ENCODE measurements at regions not wholly inside any gene's neighbourhood (a gene's known extent, or its start where the extent isn't known, plus 50 kb on each side); places are given as distances from the start of the nearest gene placed in this dataset.

DNA sequence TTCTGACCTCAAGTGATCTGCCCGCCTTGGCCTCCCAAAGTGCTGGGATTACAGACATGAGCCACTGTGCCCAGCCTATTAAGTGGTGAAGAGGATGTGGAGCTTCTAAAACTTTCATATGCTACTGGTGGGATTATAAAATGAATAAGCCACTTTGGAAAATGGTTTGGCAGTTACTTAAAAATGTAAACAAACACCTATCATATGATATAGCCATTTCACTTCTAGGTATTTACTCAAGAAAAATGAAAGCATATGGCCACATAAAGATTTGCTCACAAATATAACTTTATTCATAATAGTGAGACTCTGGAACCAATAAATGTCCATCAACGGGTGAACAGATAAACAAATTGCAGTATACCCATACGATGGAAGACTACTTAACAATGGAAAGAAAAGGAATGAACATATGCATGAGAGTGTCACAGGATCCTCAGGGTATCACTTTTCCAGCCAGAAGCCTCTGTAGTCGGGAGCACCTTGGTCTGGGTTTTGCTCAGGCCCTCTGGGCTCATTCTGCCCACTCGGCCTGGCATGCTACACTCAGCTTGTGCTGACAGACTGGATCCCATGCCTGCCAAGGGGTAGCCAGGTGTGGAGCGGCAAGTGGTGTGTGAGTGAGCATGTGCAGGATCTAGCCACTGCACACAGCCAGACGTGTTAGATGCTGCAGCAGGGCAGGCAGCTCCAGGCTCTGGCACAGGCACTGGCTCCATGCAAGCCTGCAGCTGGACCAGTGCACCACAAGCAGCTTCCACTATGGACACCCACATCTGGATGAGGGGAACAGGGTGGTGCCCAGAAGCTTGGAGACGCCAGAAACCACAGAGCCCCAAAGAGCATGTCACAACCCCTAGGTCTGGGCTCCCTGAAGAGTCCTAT, 213.2 kb upstream of the DIO3 start:
- in situ Hi-C loops (cut with HindIII; ENCODE audit: low pct_unique_long_range_greater_than_20kb, low sequenced_read_pairs): no loop called here
- DNase-seq (ENCODE audit: low read depth): no peak

DNA sequence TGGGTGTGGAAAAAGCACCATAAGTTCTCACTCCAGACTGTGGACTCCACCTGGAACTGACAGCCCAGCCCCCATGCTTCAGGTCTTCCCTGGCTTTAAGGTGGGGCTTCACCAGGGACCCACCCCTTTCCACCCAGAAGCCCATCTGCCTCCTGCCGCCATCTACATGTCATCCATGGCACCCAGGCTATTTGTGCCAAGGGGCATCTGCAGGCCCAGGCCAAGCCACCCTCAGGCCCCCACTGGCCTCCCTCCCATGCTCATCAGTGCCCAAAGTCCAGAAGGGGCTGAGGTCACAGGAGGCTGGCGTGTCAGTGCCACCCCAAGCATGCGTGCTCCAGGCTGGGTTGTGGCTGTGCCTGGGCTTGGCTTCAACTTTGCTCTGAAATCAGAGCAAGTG, 212.2 kb upstream of the DIO3 start:
- DNase-seq (ENCODE audit: low read depth): no peak
- in situ Hi-C loops (cut with HindIII; ENCODE audit: low pct_unique_long_range_greater_than_20kb, low sequenced_read_pairs): no loop called here

DNA sequence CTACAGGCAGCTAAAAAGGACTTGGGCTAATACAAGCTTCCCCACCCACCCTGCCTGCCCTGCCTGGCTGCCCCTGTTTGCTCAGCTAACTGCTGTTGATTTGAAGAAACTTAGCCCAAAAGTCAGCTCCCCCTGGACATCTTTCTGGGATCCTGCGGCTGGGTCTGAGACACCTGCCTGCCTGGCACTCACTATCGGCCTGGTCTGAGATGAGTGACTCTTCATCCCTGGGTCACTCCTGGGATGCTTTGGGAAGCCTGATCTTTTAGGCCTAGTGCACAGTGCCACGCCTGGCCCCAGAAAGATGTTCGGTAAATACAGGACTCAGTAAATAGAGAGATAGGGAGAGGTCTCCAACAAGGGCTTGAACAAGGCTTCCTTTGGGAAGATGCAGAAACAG, 211.3 kb upstream of the DIO3 start:
- in situ Hi-C loops (cut with HindIII; ENCODE audit: low pct_unique_long_range_greater_than_20kb, low sequenced_read_pairs): no loop called here
- no peak for DNase-seq (ENCODE audit: low read depth)

DNA sequence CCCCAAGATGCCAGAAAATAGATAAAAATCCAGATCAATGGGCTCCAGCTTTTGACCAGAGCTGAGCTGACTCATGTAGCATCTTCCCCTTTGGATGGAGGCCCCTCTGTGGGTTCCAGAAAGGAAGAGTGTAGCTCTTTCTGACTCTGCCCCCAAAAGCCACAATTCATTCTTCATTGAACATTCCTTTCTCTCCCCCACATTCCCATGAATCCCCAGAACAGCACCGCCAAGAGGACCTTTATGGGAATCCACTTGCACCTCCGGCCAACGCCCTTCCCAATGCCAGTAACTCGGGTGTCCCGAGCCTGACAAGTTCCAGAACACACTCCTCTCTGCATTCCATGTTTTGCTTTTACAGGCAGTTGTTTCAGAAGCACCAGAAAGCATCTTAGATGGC, 210.6 kb upstream of the DIO3 start:
- DNase-seq (ENCODE audit: low read depth): no peak

DNA sequence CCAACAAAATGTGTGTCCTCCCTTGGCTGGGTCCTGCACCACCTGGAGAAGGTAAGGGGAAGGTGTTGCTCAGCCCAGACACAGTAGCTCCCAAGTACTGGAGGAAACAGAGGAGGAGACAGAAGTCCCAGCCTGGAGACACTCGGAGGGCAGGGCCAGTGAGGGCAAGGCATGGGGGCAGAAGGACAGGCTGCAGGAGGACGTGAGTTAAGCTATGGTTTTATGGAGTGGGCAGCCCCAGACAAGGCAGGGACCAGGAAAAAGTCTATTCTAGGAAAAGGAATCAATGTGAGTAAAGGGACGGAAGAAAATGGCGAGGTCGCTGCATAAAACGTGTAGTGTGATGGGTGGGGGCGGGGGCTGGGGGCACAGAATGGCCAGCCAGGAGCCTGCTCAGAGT, 210.1 kb upstream of the DIO3 start:
- no peak for DNase-seq (ENCODE audit: low read depth)
- in situ Hi-C loops (cut with HindIII; ENCODE audit: low pct_unique_long_range_greater_than_20kb, low sequenced_read_pairs): no loop called here

More for the DNA sequence above, 210.6 kb upstream of the DIO3 start:
- in situ Hi-C loops (cut with HindIII; ENCODE audit: low pct_unique_long_range_greater_than_20kb, low sequenced_read_pairs): no loop called here

DNA sequence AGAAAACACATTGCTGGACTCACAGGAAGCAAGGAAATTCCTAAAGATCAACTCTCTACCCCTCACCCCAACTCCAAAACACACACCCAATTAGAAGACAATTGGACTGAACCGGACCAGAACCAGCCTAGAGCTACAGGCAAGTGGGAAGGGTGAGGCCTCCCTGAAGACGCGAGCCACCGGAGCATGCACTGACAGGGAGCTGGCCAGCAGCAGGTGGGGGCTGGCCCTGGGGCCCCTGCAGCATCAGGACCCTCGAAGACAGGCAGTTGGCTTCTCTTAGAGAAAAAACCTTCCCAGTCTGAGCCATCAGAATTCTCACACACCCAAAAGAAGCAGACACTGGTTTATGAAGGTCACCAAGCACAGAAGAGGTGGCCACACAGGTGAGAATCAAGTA, 209.5 kb upstream of the DIO3 start:
- in situ Hi-C loops (cut with HindIII; ENCODE audit: low pct_unique_long_range_greater_than_20kb, low sequenced_read_pairs): no loop called here
- no peak for DNase-seq (ENCODE audit: low read depth)

DNA sequence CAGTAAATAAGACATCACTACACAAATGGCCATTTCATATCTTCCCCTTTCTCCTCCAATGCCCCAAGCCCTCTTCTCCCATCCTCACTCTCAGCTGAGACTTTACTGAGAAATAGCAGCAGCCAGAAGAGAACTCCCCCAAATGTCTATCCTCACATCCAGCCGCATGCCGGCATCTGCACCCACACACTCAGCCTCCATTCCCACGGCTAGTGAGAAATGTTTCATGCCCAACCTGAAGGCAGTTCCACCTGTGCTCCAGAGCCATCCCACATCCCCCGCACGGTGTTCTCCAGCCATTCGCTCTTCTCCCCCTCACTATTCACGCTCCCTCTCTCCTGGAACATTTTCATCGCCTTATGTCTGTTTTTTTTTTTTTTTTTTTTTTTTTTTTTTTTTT, 208.7 kb upstream of the DIO3 start:
- in situ Hi-C loops (cut with HindIII; ENCODE audit: low pct_unique_long_range_greater_than_20kb, low sequenced_read_pairs): no loop called here
- no peak for DNase-seq (ENCODE audit: low read depth)

DNA sequence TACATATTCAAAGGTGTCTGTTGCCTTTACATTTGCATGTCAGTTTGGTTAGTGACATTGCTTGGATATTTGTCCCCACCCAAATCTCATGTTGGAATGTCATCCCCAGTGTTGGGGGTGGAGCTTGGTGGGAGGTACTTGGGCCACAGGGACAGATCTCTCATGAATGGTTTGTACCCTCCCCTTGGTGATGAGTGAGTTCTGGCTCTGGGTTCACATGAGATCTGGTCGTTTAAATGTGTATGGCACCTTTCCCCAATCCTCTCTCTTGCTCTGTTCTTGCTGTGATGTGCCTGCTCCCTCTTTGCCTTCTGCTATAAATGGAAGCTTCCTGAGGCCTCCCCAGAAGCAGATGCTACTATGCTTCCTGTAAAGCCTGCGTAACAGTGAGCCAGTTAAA, 207.9 kb upstream of the DIO3 start:
- in situ Hi-C loops (cut with HindIII; ENCODE audit: low pct_unique_long_range_greater_than_20kb, low sequenced_read_pairs): no loop called here
- DNase-seq (ENCODE audit: low read depth): no peak

DNA sequence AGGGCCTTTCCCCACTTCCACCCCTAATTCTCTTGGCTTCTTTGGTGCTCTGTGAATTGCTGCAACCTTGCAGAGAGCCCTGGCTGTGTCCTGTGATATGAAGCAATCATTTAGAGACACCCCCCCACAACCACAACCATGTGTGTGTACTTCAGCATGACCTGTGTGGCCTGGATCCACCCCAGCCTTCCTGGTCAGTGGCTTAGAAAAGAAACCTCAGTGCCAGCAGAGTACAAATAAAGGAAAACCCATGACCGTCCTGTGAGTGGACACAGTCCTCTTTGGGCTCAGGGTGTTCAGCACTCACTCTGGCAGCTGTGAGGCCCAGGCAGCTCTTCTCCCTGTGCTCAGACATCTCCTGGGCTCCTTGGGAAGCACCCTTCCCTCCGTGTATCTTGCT, 206.6 kb upstream of the DIO3 start:
- in situ Hi-C loops (cut with HindIII; ENCODE audit: low pct_unique_long_range_greater_than_20kb, low sequenced_read_pairs): no loop called here
- no peak for DNase-seq (ENCODE audit: low read depth)

DNA sequence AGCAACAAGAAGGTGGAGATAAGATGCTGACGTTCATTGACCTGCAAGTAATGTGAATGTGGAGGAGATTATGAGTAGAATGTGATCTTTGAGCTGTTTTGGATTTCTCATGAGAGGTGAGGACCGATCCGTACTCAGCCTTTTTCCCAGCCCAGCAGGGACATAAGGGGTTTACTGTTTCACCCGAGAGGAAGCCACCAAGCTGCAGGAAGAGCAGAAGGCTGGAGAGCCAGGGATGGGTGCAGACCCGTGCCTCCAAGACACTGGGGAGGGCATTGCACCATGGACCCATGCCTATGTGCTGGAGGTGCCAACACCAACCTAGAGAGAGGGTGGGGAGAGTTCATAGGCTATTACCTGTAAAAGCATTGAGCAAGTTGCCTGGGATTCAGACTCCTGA, 206.0 kb upstream of the DIO3 start:
- in situ Hi-C loops (cut with HindIII; ENCODE audit: low pct_unique_long_range_greater_than_20kb, low sequenced_read_pairs): no loop called here
- no peak for DNase-seq (ENCODE audit: low read depth)

DNA sequence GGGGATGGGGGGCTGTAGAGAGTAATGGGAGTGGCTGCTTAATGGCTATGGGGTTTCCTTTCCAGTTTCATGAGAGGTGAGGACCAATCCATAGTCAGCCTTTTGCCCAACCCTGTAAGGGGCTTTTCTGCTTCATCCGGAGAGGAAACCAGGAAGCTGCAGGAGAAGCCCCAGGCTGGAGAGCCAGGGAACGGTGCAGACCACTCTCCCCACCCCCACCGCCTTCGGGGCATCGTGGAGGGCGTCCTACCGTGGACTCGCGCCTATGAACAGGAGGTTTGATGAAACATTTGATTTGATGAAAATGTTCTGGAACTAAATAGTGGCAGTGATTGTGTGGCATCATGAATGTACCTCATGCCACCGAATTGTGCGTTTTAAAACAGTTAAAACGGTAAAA, 204.3 kb upstream of the DIO3 start:
- in situ Hi-C loops (cut with HindIII; ENCODE audit: low pct_unique_long_range_greater_than_20kb, low sequenced_read_pairs): no loop called here

DNA sequence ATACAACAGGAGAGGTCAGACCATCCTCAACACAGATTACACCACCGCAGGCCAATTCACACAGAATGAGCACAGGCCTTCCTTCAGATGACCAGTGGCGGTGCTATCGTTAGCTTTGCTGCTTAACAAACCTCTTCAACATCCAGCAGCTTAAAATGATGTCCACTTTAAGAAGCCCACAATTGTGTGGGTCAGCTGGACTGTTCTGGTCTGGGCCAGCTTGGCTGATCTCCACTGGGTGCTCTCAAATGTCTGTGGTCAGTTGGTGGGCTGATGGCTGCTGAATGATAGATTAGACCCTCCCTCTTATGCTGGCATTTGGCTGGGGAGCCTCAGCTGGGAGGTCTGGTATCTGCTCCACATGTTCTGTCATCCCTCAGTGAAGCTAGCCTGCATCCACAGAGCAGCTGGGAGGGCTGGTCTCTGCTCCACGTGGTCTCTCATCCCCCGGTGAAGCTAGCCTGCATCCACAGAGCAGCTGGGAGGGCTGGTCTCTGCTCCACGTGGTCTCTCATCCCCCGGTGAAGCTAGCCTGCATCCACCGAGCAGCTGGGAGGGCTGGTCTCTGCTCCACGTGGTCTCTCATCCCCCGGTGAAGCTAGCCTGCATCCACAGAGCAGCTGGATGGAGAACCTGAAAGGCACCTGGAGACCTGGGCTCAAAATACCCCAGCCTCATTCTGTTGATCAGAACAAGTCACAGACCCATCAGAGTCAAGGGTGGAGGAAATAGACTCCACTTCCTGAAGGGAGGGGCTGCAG, 203.6 kb upstream of the DIO3 start:
- in situ Hi-C loops (cut with HindIII; ENCODE audit: low pct_unique_long_range_greater_than_20kb, low sequenced_read_pairs): no loop called here
- DNase-seq (ENCODE audit: low read depth): no peak

More for the DNA sequence above, 204.3 kb upstream of the DIO3 start:
- DNase-seq (ENCODE audit: low read depth): no peak

DNA sequence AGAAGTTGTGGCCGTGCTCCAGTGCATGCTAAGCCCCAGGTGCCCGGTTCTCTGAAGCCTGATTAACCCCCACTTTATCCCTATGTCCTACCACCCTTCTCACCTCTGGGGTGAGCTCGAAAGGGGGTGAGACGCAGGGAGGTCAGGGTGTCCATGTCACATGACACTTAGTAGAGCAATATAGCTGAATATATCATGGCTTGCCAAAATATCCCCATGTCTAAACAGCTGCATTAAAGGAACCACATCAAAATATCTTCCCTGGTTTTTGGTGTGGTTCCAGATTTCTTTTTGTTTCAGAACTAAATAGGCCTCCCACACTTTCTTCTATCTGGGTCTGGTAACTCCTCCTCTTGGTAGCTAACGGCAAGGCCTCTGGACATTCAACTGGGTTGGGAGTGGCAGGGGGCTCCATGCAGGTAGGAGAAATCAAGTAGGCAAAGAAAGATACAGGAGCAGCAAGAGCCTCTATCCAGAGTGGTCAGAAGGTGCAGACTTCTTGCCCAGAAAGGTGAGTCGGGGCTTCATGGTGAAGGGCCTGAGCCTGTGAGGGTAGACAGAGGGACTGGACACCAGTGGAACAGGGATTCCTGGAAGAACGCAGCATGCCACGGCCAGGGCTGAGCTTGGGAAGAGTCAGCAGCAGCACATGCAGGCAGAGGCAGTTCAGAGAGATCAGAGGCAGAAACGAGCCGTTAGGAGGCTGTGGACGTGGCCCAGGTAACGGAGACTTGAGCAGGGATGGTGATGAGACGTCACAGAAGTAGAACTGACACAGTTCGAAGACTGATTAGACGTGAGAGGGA, 202.8 kb upstream of the DIO3 start:
- DNase-seq (ENCODE audit: low read depth): no peak
- in situ Hi-C loops (cut with HindIII; ENCODE audit: low pct_unique_long_range_greater_than_20kb, low sequenced_read_pairs): no loop called here

DNA sequence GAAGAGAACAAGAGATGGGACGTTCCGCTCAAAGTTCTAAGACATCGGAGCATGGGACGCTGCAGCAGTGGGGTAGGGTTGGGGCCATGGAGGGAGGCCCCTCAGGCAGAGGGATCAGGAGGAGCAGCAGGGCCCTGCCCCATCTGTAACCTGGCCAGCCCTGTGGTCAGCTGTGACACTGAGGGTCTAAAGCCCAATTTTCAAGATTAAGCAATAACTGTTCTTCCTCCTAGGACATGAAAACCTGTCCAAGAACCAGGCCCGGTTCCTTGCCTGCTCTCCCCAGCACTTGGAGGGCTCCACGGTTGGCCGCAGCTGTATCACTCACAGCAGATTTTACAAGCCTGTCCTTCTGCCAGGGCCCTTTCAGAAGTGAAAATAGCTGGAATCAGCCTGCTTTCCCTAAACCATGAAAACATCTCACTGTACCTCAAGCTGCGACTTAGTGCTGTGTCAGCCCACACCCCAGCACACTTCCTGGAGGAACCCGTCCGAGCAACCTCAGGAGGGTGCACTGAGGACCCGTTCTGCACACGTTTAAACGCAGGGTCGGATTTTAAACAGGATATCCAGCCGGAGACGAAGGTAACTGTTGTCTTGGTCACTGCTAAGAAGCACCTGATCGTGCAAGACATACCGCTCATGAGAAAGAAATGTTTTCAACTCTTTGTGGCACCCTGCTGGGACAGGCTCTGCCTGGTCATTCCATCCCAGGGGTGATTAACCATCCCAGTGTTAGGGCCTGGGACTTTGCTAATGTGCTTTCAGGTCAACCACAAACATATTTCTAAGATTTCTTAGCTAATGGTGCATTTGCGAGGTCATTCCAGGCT, 201.9 kb upstream of the DIO3 start:
- in situ Hi-C loops (cut with HindIII; ENCODE audit: low pct_unique_long_range_greater_than_20kb, low sequenced_read_pairs): no loop called here

DNA sequence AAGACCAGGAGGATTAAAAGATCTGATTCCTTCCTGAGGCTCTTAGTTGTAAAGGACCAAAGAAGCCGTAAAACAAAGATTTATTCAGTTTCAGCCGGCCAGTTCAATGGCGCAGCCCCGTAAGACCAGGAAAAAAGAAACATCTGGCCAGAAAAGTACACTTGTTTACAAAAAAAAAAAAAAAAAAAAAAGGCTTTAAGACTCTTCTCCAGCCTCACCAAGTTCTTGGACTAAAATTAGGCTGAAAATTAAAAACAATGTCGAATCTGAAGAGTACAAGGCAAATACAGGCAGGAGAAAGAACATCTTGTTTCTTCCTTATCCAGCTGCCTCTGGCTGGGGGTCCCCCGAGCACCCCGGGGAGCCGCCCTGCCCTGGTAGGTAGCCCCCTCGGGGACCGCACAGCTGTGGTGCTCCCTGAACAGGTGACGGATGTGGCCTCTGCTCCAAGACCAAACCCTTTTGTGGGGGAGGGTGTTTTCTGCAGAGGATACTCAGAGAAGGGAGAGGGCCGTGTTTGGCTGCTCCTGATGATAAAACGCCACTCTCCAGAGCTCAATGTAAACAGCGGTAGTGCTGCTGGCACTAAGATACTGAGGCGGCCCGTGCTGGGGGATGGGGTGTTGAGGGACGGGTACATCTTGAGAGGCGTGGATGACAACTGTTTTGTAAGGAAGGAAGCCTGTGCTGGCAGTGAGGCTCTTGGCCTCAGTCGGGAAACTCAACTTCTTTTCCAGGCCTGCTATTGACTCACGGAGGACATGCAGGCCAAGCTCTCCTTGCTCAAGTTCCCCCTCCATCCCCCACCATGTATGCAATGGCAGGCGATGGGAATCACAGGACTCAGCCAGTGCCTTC, 201.0 kb upstream of the DIO3 start:
- DNase-seq (ENCODE audit: low read depth): no peak
- in situ Hi-C loops (cut with HindIII; ENCODE audit: low pct_unique_long_range_greater_than_20kb, low sequenced_read_pairs): no loop called here

More for the DNA sequence above, 201.9 kb upstream of the DIO3 start:
- DNase-seq (ENCODE audit: low read depth): peak; percentile 6

DNA sequence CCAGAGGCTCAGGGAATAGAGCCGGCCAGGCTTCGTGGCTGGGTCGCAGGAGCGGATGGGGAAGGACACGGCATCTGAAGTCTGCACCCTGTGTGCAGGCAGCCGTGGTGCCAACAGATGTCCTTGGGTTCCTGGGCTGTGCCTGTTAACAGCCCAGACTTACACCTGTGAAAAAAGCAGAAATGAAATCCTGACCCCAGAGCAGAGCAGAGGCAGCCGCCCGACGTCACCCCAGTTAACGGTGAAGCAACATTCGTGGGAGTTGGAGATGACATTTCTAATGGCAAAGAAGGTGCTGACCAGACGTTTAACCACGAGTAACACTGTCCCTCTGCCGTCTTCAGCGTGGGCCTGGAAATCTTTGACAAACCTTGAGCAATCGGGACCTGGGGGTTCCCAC, 200.3 kb upstream of the DIO3 start:
- in situ Hi-C loops (cut with HindIII; ENCODE audit: low pct_unique_long_range_greater_than_20kb, low sequenced_read_pairs): no loop called here
- no peak for DNase-seq (ENCODE audit: low read depth)

Data from Caki2 (cell line).